Activated T-cell treated with anti-CD3 and anti-CD28 coated beads, Interleukin-2, amount 50 U/mL, for 24 hours (primary cell): ENCODE measurements at regions not wholly inside any gene's neighbourhood (a gene's known extent, or its start where the extent isn't known, plus 50 kb on each side); places are given as distances from the start of the nearest gene placed in this dataset.

Experiments used
- DNase-seq: peaks from one replicate; pipeline ENCODE4 v3.0.0-alpha.2; 2020
- H3K27ac Mint-ChIP-seq: 2 replicates; pipeline ENCODE4 v1.8.0; 2020; ENCODE audit warnings: mild to moderate bottlenecking, mixed read lengths
- H3K27me3 Mint-ChIP-seq: 2 replicates; pipeline ENCODE4 v1.8.0; 2020; ENCODE audit warnings: mixed read lengths
- H3K36me3 Mint-ChIP-seq: 2 replicates; pipeline ENCODE4 v1.8.0; 2020; ENCODE audit warnings: low read depth, mixed read lengths
- H3K4me1 Mint-ChIP-seq: 2 replicates; pipeline ENCODE4 v1.8.0; 2020; ENCODE audit warnings: low read depth, mixed read lengths
- H3K4me3 Mint-ChIP-seq: 2 replicates; pipeline ENCODE4 v1.8.0; 2020; ENCODE audit warnings: mild to moderate bottlenecking, moderate library complexity, mixed read lengths
- H3K9me3 Mint-ChIP-seq: 2 replicates; pipeline ENCODE4 v1.8.0; 2020; ENCODE audit warnings: mixed read lengths

GRCh38 chr2:57859755-57860154, 186.9 kb upstream of the VRK2 start:
- no peaks in the 10 kb centered on the region for H3K27me3 Mint-ChIP-seq
- H3K4me1 Mint-ChIP-seq, result no peaks in the 10 kb centered on the region
- no peaks in the 10 kb centered on the region for H3K9me3 Mint-ChIP-seq
- no peaks in the 10 kb centered on the region for H3K36me3 Mint-ChIP-seq
- no peak for DNase-seq
- H3K27ac Mint-ChIP-seq, result no peak overlapping the region
- H3K4me3 Mint-ChIP-seq, result no peak overlapping the region

GRCh38 chr2:57862153-57862552, 184.5 kb upstream of the VRK2 start:
- Mint-ChIP-seq H3K4me3 (no peak overlapping the region), H3K36me3 (no peaks in the 10 kb centered on the region), H3K9me3 (no peaks in the 10 kb centered on the region), H3K27me3 (no peaks in the 10 kb centered on the region), H3K4me1 (no peaks in the 10 kb centered on the region), H3K27ac (no peak overlapping the region)
- DNase-seq, result no peak

- Mint-ChIP-seq H3K27me3 (no peaks in the 10 kb centered on the region), H3K4me1 (no peaks in the 10 kb centered on the region), H3K27ac (no peak overlapping the region), H3K9me3 (no peaks in the 10 kb centered on the region), H3K36me3 (no peaks in the 10 kb centered on the region), H3K4me3 (no peak overlapping the region)
- DNase-seq, result no peak
These were observed 183.9 kb upstream of the VRK2 start for GRCh38 chr2:57862727-57863126.

GRCh38 chr2:57864926-57865325, 181.7 kb upstream of the VRK2 start:
- no peaks in the 10 kb centered on the region for H3K9me3 Mint-ChIP-seq
- H3K4me3 Mint-ChIP-seq, result no peak overlapping the region
- H3K27ac Mint-ChIP-seq, result no peak overlapping the region
- no peak for DNase-seq
- no peaks in the 10 kb centered on the region for H3K36me3 Mint-ChIP-seq
- H3K27me3 Mint-ChIP-seq, result no peaks in the 10 kb centered on the region
- H3K4me1 Mint-ChIP-seq, result no peaks in the 10 kb centered on the region

- no peaks in the 10 kb centered on the region for H3K9me3 Mint-ChIP-seq
- no peak for DNase-seq
These were observed 178.9 kb upstream of the VRK2 start for GRCh38 chr2:57867730-57868129.

GRCh38 chr2:57868619-57869139, 177.9 kb upstream of the VRK2 start:
- no peaks in the 10 kb centered on the region for H3K36me3 Mint-ChIP-seq
- H3K4me1 Mint-ChIP-seq, result no peaks in the 10 kb centered on the region
- H3K9me3 Mint-ChIP-seq, result no peaks in the 10 kb centered on the region
- no peak for DNase-seq
- H3K27me3 Mint-ChIP-seq, result no peaks in the 10 kb centered on the region
- no peak overlapping the region for H3K27ac Mint-ChIP-seq
- H3K4me3 Mint-ChIP-seq, result no peak overlapping the region

More at GRCh38 chr2:57867730-57868129, 178.9 kb upstream of the VRK2 start:
- Mint-ChIP-seq H3K27me3 (no peaks in the 10 kb centered on the region), H3K4me3 (no peak overlapping the region), H3K36me3 (no peaks in the 10 kb centered on the region), H3K27ac (no peak overlapping the region), H3K4me1 (no peaks in the 10 kb centered on the region)

- DNase-seq, result no peak
- Mint-ChIP-seq H3K4me1 (no peaks in the 10 kb centered on the region), H3K36me3 (no peaks in the 10 kb centered on the region), H3K27me3 (no peaks in the 10 kb centered on the region), H3K4me3 (no peak overlapping the region), H3K9me3 (no peaks in the 10 kb centered on the region), H3K27ac (no peak overlapping the region)
These were observed 176.8 kb upstream of the VRK2 start for GRCh38 chr2:57869758-57870344.

- Mint-ChIP-seq H3K27ac (no peak overlapping the region), H3K9me3 (no peaks in the 10 kb centered on the region), H3K36me3 (no peaks in the 10 kb centered on the region), H3K4me1 (no peaks in the 10 kb centered on the region), H3K27me3 (no peaks in the 10 kb centered on the region), H3K4me3 (no peak overlapping the region)
- no peak for DNase-seq
These were observed 170.3 kb upstream of the VRK2 start for GRCh38 chr2:57876313-57876712.

- H3K27me3 Mint-ChIP-seq, result no peaks in the 10 kb centered on the region
- no peaks in the 10 kb centered on the region for H3K4me1 Mint-ChIP-seq
- H3K9me3 Mint-ChIP-seq, result no peaks in the 10 kb centered on the region
- no peak overlapping the region for H3K27ac Mint-ChIP-seq
- DNase-seq, result no peak
- H3K4me3 Mint-ChIP-seq, result no peak overlapping the region
- H3K36me3 Mint-ChIP-seq, result no peaks in the 10 kb centered on the region
These were observed 168.8 kb upstream of the VRK2 start for GRCh38 chr2:57877811-57878170.

GRCh38 chr2:57878171-57878865, 168.3 kb upstream of the VRK2 start:
- Mint-ChIP-seq H3K4me3 (no peak overlapping the region), H3K36me3 (no peaks in the 10 kb centered on the region), H3K4me1 (no peaks in the 10 kb centered on the region), H3K27me3 (no peaks in the 10 kb centered on the region), H3K9me3 (no peaks in the 10 kb centered on the region), H3K27ac (no peak overlapping the region)
- no peak for DNase-seq

GRCh38 chr2:57878866-57879210, 167.8 kb upstream of the VRK2 start:
- no peak for DNase-seq
- Mint-ChIP-seq H3K27me3 (no peaks in the 10 kb centered on the region), H3K4me1 (no peaks in the 10 kb centered on the region), H3K4me3 (no peak overlapping the region), H3K36me3 (no peaks in the 10 kb centered on the region), H3K9me3 (no peaks in the 10 kb centered on the region), H3K27ac (no peak overlapping the region)

GRCh38 chr2:57880446-57880845, 166.2 kb upstream of the VRK2 start:
- Mint-ChIP-seq H3K4me3 (no peak overlapping the region), H3K27me3 (no peaks in the 10 kb centered on the region), H3K9me3 (no peaks in the 10 kb centered on the region), H3K36me3 (no peaks in the 10 kb centered on the region), H3K4me1 (no peaks in the 10 kb centered on the region), H3K27ac (no peak overlapping the region)
- no peak for DNase-seq

- no peak overlapping the region for H3K4me3 Mint-ChIP-seq
- H3K27ac Mint-ChIP-seq, result no peak overlapping the region
- no peaks in the 10 kb centered on the region for H3K36me3 Mint-ChIP-seq
- DNase-seq, result no peak
- H3K4me1 Mint-ChIP-seq, result no peaks in the 10 kb centered on the region
- H3K9me3 Mint-ChIP-seq, result no peaks in the 10 kb centered on the region
- no peaks in the 10 kb centered on the region for H3K27me3 Mint-ChIP-seq
These were observed 165.6 kb upstream of the VRK2 start for GRCh38 chr2:57880967-57881366.

- Mint-ChIP-seq H3K4me1 (no peaks in the 10 kb centered on the region), H3K9me3 (no peaks in the 10 kb centered on the region), H3K27ac (no peak overlapping the region), H3K27me3 (no peaks in the 10 kb centered on the region), H3K36me3 (no peaks in the 10 kb centered on the region), H3K4me3 (no peak overlapping the region)
- DNase-seq, result no peak
These were observed 164.4 kb upstream of the VRK2 start for GRCh38 chr2:57881998-57882888.
